ENCODE measurements at regions not wholly inside any gene's neighbourhood (a gene's known extent, or its start where the extent isn't known, plus 50 kb on each side); places are given as distances from the start of the nearest gene placed in this dataset.

DNA sequence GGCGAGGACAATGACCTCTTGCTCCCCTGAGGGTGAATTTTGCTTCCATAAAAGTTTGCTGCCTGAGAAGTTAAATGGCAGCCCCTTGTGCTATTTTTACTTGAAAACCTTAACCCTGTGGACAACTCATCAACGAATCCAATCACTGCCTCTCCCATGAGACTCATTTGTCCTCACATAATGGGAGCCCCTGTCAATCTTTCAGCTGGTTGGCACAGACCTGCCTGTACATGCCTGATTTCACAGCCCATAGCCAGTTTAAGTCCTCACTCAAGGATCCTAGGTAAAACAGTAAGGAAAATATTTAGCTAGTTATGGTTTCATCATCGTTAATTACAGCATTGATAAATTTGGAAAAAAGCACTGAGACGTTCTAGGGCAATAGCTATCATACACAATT, 207.4 kb downstream of the NHLRC3 start:
- DNase-seq: no peak

DNA sequence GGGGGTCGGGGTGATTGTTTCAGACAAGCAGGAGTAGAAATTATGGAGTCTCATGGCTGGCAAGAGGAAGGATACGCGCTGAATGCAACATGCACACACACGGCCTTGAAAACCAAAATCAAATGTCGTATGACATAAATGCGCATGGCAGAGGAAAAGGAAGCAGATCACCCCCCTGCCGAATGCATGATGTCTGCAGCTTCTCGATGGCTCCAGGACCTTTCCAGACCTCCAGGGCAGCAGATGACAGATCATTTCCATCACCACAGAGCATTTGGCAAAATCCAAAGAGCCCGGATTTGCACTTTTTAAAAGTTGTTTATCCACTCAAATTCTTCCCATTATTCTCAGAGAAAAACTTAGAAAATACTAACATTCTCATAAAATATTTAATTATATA, 211.7 kb downstream of the NHLRC3 start:
- no peak for DNase-seq

DNA sequence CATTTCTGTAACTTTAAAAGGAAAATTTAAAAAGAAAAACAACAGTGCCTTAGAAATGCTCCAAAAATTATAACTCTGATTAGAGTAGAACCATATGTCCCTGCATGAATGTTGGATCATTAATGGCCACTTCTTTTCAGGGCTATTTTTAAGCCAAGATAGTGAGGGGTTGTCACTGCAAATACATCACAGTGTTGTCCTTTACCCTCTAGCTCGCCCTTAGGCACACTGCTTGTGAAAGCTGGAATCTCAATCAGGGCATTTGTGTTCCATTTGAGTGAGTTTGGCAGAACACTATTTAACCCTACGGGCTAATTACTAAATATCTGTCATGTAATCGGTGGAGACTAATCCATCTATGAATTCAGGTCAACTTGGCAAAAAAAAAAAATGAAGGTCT, 212.2 kb downstream of the NHLRC3 start:
- DNase-seq: no peak

DNA sequence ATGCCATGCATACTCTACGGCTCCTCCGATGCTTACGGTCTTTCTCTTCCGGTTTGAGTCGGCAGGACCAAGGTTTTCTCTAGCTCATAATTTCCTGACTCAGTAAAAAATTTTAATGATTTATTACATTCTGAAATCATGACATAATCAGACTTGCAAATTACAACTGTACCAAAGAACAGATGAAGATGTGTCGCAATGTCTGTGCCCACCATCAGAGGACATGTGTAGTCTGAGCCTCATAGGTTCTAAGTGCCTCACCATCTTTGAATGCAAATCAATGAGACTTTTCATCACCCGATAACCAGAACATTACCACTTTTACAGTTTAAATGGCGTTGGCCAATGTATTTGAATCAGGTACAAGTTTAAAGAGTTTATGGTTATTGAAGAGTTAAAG, 213.1 kb downstream of the NHLRC3 start:
- no peak for DNase-seq

GRCh38 chr13:39253774-39254173, 215.5 kb downstream of the NHLRC3 start:
- no peak for DNase-seq

DNA sequence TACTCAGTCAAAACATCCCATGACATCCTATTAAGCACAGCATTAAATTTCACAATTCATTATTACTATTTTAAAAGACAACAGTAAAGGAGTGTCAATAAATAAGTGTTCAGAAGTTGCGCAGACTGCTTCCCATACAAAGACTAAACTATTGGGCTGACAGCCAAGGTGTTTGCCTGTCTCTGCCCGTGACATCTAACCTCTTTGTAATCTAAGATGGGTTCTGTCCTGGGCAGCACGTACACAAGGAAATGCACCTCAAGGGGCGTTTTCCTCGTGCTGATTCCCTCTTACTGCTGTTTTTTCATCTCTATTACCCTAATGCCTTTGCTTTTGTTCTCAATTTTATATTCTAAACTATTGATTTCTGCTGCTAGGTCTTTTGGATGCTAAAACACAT, 216.3 kb downstream of the NHLRC3 start:
- DNase-seq: no peak

DNA sequence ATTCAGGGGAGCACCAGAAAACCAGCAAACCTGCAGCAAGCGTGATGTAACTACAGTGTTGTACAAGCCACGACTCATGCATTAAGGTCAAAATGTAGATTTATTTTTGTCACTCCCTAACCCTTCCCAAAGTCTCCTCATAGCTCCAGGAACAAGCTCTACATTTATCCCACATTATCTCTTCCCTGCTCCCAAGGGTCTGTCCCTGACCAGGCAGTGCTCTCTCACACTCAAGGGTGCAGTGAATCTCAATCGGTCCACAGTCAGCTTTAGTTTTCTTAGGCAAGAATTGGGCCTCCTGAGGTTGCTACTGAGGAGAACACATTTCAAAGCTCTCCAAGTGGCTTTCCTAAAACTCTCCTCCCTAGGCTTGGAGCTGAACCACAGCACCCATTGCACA, 219.4 kb downstream of the NHLRC3 start:
- DNase-seq: no peak

- DNase-seq: no peak
These were observed 221.3 kb downstream of the NHLRC3 start for GRCh38 chr13:39259371-39260140.

DNA sequence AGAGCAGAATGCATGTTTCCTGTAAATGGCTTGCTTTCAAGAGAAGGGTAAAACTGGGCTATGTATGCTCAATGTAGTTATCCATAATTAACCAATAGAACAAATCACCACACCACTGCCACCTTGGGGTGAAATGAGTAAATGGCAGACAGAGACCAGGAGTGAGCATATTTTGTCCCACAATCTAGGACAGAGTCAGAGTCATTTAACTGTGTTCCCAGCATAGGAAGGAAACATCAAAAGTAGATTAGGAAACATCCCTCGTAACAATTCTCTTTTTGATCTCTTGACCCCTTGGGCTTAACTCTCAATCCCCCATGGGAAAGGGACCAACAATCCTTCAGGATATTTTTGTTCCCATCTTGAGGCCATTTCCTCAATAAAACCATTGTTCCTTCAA, 224.8 kb downstream of the NHLRC3 start:
- DNase-seq: no peak

DNA sequence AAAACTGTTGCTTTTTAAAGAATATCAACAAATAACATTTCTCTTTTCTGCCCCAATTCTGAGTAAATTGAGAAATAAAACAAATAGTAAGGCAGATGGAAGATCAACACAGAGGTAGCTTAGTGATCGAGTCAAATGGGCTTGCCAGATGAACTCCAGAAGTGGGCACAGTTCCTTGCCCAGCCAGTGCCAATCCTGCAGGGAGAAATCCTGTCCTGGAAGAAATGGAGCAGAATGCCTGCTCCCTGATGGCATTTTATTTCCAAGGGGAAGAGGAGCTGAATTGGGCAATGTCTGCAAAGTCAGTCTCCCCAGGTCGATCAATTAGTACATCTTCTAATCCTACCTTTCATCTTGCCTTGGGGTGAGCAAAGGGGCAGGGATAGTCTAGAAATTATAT, 225.3 kb downstream of the NHLRC3 start:
- DNase-seq: no peak

DNA sequence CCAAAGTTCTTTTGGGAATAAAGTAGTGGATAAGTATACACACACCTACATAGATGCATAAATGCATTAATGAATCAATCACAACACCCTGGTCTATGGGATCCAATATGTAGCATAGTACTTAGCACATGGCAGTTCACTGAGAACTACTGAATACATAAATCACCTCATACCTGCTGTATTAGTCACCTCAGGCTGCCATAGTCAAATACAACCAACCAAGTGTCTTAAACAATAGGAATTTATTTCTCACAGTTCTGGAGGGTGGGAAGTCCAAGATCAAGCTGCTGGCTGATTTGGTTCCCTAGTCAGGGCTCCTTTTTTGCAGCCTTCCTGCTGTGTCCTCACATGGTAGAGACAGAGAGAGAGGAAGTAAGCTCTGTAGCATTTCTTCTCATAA, 228.2 kb downstream of the NHLRC3 start:
- DNase-seq: no peak

GRCh38 chr13:39268398-39268797, 230.1 kb downstream of the NHLRC3 start:
- DNase-seq: no peak

GRCh38 chr13:39269004-39269403, 230.7 kb downstream of the NHLRC3 start:
- no peak for DNase-seq

DNA sequence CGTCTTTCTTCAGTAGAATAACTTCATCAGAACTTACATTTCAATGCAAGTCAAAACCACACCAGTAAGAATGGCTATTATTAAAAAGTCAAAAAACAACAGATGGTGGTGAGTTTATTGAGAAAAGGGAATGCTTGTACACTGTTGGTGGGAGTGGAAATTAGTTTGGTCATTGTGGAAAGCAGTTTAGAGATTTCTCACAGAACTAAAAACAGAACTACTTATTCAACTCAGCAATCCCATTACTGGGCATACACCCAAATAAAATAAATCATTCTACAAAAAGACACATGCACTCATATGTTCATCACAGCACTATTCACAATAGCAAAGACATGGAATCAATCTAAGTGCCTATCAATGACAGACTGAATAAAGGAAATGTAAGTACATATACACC, 231.2 kb downstream of the NHLRC3 start:
- no peak for DNase-seq

DNA sequence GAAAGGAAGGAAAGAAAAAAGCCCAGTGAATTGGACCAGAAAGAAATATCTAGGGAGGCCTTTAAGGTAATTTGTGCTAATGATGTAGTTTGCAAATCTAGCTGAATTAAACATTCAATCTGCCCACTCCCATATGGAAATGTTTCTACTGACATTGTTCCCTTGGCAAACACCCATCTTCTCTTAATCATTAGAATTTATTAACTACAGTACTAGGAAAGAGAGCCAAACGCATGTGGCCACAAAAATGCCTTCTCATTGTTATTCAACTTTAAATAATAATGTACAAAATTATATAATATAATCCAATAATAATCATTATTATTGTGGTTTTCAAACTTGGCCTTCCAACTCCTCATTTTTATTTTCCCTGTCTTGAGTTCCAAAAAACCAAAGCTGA, 234.7 kb downstream of the NHLRC3 start:
- DNase-seq: no peak

DNA sequence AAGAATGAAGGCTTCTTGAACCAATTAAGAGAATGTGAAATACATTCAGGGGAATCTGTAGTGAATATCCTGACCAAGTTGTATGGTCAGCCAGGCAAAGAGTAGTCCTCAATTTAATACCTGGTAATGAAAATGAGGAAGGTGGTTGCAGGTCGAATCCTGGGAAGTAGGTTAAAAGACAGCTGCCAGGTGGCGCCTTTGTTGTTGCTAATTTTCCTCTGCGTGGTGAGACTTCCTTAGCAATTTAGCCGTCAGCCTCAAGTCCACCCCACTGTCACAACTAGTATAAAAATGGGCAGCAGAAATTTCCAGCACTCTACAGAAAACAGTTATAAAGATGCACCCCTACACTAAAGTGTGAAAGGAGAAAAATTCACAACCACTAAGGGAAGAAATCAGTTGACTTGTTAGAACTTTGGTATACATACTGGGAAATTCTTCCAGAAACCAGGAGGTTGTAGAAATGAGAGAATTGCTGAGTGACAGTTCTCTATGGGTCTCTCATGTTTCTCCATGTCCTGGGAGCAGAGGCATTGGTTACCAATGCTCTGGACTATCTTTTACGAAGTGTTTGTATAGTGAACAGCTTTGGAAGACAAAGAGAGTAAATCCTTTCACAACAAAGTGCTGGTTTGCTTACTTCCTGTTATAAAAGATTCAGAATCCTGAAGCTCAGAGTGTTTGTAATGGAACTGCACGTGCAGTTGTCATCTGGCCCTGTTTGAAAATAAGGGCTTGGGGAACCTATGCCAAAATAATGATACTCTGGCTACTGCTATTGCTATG, 235.9 kb downstream of the NHLRC3 start:
- no peak for DNase-seq

DNA sequence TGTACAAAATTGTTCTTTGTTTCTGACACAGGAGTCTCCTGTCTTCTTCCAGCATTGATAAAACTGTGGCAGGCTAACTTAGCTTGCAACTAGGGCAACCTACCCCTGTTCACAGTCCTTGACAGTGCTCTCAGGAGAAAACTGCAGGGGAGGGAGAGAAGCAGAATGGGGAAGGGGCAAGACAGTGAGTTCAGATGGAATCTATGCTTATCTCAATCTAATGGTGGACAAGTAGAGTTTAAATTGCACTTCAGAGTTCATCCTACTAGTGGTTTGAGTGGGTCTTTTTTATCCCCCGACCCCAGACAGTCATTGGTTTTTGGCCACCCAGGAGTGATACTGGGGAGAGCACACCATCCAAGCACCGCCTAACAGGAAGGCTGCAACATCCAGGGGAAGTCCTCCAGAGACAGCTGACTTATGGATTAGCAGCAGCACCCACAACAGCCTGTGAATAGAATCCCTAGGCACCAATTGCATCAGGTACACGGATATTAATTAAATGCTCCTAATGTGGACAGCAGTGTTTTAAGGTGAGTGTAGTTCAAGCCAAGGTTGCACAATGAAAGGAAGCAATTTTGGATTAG, 236.6 kb downstream of the NHLRC3 start:
- no peak for DNase-seq

GRCh38 chr13:39279077-39279476, 240.8 kb downstream of the NHLRC3 start:
- no peak for DNase-seq

DNA sequence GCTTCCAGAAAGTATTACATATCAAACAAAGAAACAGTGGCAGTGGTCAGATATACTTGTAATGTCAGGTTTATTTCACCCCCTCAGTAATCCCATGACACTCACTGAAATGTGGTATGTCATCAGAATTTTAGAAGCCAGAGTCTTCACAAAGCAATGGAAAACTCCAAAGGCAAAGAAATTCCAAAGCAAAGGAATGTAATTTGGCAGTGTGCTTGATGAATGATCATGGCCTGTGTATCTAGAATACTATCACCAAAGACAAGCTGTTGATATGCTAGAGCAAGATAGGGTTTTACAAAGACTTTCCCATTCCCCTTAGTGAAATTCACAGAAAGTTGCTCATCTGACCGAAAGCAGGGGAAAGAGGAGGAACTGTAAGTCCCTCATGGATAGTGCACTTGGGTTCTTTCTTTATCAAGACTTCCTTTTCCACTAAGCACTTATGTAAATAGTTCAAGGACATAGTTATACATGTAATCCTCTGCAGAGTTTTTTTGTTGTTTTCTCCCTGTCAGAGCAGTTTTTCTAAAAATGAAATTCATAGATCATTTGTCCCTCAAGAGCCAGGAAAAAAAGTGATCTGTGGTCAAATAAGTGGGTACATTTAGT, 243.4 kb downstream of the NHLRC3 start:
- no peak for DNase-seq

GRCh38 chr13:39282400-39282972, 244.2 kb downstream of the NHLRC3 start:
- no peak for DNase-seq

- no peak for DNase-seq
These were observed 244.8 kb downstream of the NHLRC3 start for GRCh38 chr13:39283072-39283471.

DNA sequence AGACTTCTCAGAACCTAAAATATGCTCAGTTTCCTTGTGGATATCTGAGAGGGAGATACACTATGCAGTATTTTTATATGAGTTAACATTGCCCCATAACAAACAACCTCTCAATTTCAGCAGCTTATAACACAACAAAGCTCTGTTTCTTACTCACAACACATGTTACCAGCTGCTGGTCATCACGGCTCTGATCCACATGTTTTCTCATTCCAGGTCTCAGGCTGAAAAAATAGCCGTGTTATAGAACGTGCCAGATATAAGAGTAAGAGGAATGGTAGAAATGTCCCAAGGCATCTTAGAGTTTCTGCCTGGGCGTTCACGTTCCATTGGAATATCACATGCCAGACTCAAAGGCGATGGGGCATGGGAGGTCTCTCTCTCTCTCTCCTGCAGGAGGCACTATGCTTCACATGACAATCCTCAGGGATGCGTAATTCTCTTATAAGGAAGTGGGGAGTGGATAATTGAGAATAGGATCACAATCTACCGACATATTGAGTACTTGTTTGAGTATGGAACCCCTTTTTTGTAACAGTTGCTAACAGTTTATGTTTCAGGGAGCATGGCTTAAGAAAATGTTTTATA, 246.6 kb downstream of the NHLRC3 start:
- DNase-seq: no peak
